ENCODE measurements at regions not wholly inside any gene's neighbourhood (a gene's known extent, or its start where the extent isn't known, plus 50 kb on each side); places are given as distances from the start of the nearest gene placed in this dataset.

DNA sequence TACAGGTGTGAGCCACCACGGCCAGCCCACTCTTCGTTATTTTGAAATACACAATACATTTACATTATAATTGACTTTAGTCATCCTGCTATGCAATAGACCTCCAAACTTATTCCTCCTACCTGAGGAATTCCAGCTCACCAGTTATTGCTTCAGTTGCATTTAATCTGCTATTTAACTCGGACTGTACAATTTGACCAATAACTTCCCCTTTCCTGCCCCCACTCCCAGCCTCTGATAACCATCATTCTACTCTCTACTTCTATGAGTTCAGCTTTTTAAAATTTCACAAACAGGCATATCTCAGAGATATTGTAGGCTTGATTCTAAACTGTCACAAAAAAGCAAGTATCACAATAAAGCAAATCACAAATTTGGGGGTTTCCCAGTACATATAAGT is 157.0 kb downstream of the COPRS start:
- no peak overlapping the region for H3K4me3 Mint-ChIP-seq

GRCh38 chr17:31700973-31701372 is 158.1 kb downstream of the COPRS start:
- ATAC-seq, result no peak
- Mint-ChIP-seq H3K4me3 (no peak overlapping the region), H3K27me3 (ENCODE audit: low read depth) (no peaks in the 10 kb centered on the region), H3K9me3 (peaks cover 4% of the 10 kb centered on the region), H3K27ac (no peak overlapping the region), H3K4me1 (peaks cover 4% of the 10 kb centered on the region; the same call in 1 of the 2 replicates), H3K36me3 (no peaks in the 10 kb centered on the region)
- DNase-seq (ENCODE audit: low spot score), result no peak
- ChIA-PET POLR2A (no interaction called here), CTCF (no interaction called here)
- TF ChIP-seq FOXP1 (CRISPR knock-in tag; IDR thresholded peaks at IDR 0.05; ENCODE audit: borderline replicate concordance) (no peak), ZNF532 (CRISPR knock-in tag; IDR thresholded peaks at IDR 0.05; ENCODE audit: borderline replicate concordance) (no peak), TEAD4 (CRISPR knock-in tag; IDR thresholded peaks at IDR 0.05) (no peak), NFYB (CRISPR knock-in tag; conservative IDR thresholded peaks at IDR 0.05; ENCODE audit: low read depth) (no peak), PRRX2 (CRISPR knock-in tag; IDR thresholded peaks at IDR 0.05) (no peak), TCF7 (CRISPR knock-in tag; IDR thresholded peaks at IDR 0.05; ENCODE audit: low read depth) (no peak), ZNF425 (CRISPR knock-in tag; conservative IDR thresholded peaks at IDR 0.05) (no peak), ZNF317 (CRISPR knock-in tag; IDR thresholded peaks at IDR 0.05; ENCODE audit: borderline replicate concordance, low read depth) (no peak), GTF2I (CRISPR knock-in tag; conservative IDR thresholded peaks at IDR 0.05) (no peak), JAZF1 (CRISPR knock-in tag; IDR thresholded peaks at IDR 0.05) (no peak), EMX1 (CRISPR knock-in tag; IDR thresholded peaks at IDR 0.05) (no peak), ZBTB21 (CRISPR knock-in tag; IDR thresholded peaks at IDR 0.05; ENCODE audit: borderline replicate concordance) (no peak), ESRRA (CRISPR knock-in tag; IDR thresholded peaks at IDR 0.05; ENCODE audit: borderline replicate concordance) (no peak), ZNF232 (CRISPR knock-in tag; IDR thresholded peaks at IDR 0.05) (no peak)
- TF ChIP-seq, protein P1, sequence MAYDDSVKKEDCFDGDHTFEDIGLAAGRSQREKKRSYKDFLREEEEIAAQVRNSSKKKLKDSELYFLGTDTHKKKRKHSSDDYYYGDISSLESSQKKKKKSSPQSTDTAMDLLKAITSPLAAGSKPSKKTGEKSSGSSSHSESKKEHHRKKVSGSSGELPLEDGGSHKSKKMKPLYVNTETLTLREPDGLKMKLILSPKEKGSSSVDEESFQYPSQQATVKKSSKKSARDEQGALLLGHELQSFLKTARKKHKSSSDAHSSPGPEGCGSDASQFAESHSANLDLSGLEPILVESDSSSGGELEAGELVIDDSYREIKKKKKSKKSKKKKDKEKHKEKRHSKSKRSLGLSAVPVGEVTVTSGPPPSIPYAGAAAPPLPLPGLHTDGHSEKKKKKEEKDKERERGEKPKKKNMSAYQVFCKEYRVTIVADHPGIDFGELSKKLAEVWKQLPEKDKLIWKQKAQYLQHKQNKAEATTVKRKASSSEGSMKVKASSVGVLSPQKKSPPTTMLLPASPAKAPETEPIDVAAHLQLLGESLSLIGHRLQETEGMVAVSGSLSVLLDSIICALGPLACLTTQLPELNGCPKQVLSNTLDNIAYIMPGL (CRISPR knock-in tag; IDR thresholded peaks at IDR 0.05), result no peak
- TF ChIP-seq, protein P2, sequence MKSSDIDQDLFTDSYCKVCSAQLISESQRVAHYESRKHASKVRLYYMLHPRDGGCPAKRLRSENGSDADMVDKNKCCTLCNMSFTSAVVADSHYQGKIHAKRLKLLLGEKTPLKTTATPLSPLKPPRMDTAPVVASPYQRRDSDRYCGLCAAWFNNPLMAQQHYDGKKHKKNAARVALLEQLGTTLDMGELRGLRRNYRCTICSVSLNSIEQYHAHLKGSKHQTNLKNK (CRISPR knock-in tag; IDR thresholded peaks at IDR 0.05), result no peak
- TF ChIP-seq, protein P3, sequence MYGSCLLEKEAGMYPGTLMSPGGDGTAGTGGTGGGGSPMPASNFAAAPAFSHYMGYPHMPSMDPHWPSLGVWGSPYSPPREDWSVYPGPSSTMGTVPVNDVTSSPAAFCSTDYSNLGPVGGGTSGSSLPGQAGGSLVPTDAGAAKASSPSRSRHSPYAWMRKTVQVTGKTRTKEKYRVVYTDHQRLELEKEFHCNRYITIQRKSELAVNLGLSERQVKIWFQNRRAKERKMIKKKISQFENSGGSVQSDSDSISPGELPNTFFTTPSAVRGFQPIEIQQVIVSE (CRISPR knock-in tag; IDR thresholded peaks at IDR 0.05; ENCODE audit: borderline replicate concordance), result no peak

More for the DNA sequence above, 157.0 kb downstream of the COPRS start:
- ChIA-PET CTCF (no interaction called here), POLR2A (no interaction called here)
- Mint-ChIP-seq H3K9me3 (peaks cover 8% of the 10 kb centered on the region), H3K36me3 (no peaks in the 10 kb centered on the region), H3K27me3 (ENCODE audit: low read depth) (no peaks in the 10 kb centered on the region), H3K4me1 (no peaks in the 10 kb centered on the region), H3K27ac (no peak overlapping the region)
- no peak for DNase-seq (ENCODE audit: low spot score)
- TF ChIP-seq TEAD4 (CRISPR knock-in tag; IDR thresholded peaks at IDR 0.05), result no peak
- no peak for TF ChIP-seq CREM (CRISPR knock-in tag; IDR thresholded peaks at IDR 0.05)
- TF ChIP-seq FOXK1 (CRISPR knock-in tag; IDR thresholded peaks at IDR 0.05), result no peak
- TF ChIP-seq ZNF219 (CRISPR knock-in tag; IDR thresholded peaks at IDR 0.05; ENCODE audit: borderline replicate concordance), result no peak
- TF ChIP-seq TCF7 (CRISPR knock-in tag; IDR thresholded peaks at IDR 0.05; ENCODE audit: low read depth), result no peak
- no peak for TF ChIP-seq ATF1 (CRISPR knock-in tag; IDR thresholded peaks at IDR 0.05)
- no peak for TF ChIP-seq ZNF317 (CRISPR knock-in tag; IDR thresholded peaks at IDR 0.05; ENCODE audit: borderline replicate concordance, low read depth)
- TF ChIP-seq E2F4 (CRISPR knock-in tag; IDR thresholded peaks at IDR 0.05; ENCODE audit: borderline replicate concordance, low read depth), result no peak
- no peak for ATAC-seq

Data from WTC11 (cell line).